Activated CD4-positive, alpha-beta T cell treated with anti-CD3 and anti-CD28 coated beads, Interleukin-2, amount 50 U/mL, for 24 hours (primary cell): ENCODE measurements at regions not wholly inside any gene's neighbourhood (a gene's known extent, or its start where the extent isn't known, plus 50 kb on each side); places are given as distances from the start of the nearest gene placed in this dataset.
"Not testable (repeated sequence)": the region's sequence is repeated elsewhere in the genome, so short reads cannot be mapped to it uniquely, and the experiment has no call there.

Experiments used
- DNase-seq, 2 donors: peaks; one replicate each; pipeline ENCODE4 v3.0.0-alpha.2; 2020; ENCODE audit warnings: low read depth in 1 of 2, low spot score in 1 of 2

- no peak for DNase-seq
These were observed 1930.0 kb upstream of the AGA start for GRCh38 chr4:179372242-179372641.

GRCh38 chr4:179372746-179373145, 1930.5 kb upstream of the AGA start:
- DNase-seq, result no peak

- not testable (repeated sequence) for DNase-seq
These were observed 1936.6 kb upstream of the AGA start for GRCh38 chr4:179378847-179379246.

GRCh38 chr4:179392787-179393186, 1950.5 kb upstream of the AGA start:
- no peak for DNase-seq

GRCh38 chr4:179398414-179398813, 1956.2 kb upstream of the AGA start:
- no peak for DNase-seq

GRCh38 chr4:179399054-179399782, 1957.0 kb upstream of the AGA start:
- no peak for DNase-seq

GRCh38 chr4:179415037-179415846, 1973.0 kb upstream of the AGA start:
- no peak for DNase-seq

GRCh38 chr4:179415847-179416223, 1973.6 kb upstream of the AGA start:
- no peak for DNase-seq

GRCh38 chr4:179417357-179417756, 1975.1 kb upstream of the AGA start:
- DNase-seq, result no peak

GRCh38 chr4:179437962-179438361, 1995.7 kb upstream of the AGA start:
- no peak for DNase-seq

- no peak for DNase-seq
These were observed 1999.4 kb upstream of the AGA start for GRCh38 chr4:179441596-179441995.

GRCh38 chr4:179447308-179447707, 2005.1 kb upstream of the AGA start:
- DNase-seq, result no peak

GRCh38 chr4:179465131-179465797, 2023.0 kb upstream of the AGA start:
- no peak for DNase-seq

- no peak for DNase-seq
These were observed 2025.6 kb upstream of the AGA start for GRCh38 chr4:179467878-179468277.

- DNase-seq, result no peak
These were observed 2029.9 kb upstream of the AGA start for GRCh38 chr4:179472164-179472563.

- DNase-seq, result no peak
These were observed 2036.4 kb upstream of the AGA start for GRCh38 chr4:179478608-179479007.

- DNase-seq, result no peak
These were observed 2043.5 kb upstream of the AGA start for GRCh38 chr4:179485781-179486180.

GRCh38 chr4:179486570-179487335, 2044.5 kb upstream of the AGA start:
- no peak for DNase-seq

GRCh38 chr4:179492260-179493080, 2050.2 kb upstream of the AGA start:
- no peak for DNase-seq

- DNase-seq, result no peak
These were observed 2061.7 kb upstream of the AGA start for GRCh38 chr4:179503976-179504375.
